Urothelium cell line (cell line): ENCODE measurements at regions not wholly inside any gene's neighbourhood (a gene's known extent, or its start where the extent isn't known, plus 50 kb on each side); places are given as distances from the start of the nearest gene placed in this dataset.

Experiments used
- DNase-seq: peaks from one replicate; pipeline ENCODE4 v3.0.0; 2011; ENCODE audit warnings: low spot score, mixed read lengths
- FAIRE-seq: peaks from 2 replicates; lab custom pipeline; 2011; peaks lifted over from hg19 to GRCh38; lab: Jason Lieb, UNC

GRCh38 chr17:77480509-77481215, 339.9 kb downstream of the SEC14L1 start:
- DNase-seq (no peak), FAIRE-seq (no peak)

DNA sequence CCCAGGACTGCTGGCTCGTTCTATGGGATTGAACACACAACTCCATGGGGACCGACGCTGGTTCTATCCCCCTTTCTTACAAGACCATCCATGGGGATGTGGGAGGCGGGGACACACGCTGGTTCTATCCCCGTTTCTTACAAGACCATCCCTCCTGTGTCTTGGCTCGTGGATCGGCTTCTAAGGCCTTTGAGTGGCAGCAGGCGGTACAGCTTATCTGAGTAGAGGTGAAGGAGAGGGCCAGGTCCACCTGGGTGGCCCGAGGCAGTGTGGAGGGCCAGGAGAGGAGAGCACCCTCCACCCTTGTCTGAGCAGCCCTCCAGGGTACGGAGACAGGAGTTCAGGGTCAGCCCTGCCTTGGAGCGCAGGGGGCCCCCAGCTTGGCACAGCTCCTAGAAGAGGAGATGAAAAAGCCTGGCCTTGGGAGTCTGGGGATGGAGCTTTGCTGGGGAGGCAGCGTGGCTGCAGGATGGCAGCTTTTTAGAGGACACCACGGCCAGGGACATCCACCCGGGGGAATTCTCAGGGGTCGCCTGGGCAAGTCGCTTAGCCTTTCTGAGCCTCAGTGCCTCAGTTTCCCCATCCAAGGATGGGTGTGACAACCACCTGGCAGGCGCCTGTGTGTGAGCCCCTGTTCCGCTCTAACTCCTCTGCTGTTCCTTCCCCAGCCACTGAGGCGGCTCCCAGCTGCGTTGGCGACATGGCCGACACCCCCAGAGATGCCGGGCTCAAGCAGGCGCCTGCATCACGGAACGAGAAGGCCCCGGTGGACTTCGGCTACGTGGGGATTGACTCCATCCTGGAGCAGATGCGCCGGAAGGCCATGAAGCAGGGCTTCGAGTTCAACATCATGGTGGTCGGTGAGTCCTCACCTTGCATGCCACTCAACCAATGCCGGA, 341.0 kb downstream of the SEC14L1 start:
- FAIRE-seq (no peak), DNase-seq (no peak)

DNA sequence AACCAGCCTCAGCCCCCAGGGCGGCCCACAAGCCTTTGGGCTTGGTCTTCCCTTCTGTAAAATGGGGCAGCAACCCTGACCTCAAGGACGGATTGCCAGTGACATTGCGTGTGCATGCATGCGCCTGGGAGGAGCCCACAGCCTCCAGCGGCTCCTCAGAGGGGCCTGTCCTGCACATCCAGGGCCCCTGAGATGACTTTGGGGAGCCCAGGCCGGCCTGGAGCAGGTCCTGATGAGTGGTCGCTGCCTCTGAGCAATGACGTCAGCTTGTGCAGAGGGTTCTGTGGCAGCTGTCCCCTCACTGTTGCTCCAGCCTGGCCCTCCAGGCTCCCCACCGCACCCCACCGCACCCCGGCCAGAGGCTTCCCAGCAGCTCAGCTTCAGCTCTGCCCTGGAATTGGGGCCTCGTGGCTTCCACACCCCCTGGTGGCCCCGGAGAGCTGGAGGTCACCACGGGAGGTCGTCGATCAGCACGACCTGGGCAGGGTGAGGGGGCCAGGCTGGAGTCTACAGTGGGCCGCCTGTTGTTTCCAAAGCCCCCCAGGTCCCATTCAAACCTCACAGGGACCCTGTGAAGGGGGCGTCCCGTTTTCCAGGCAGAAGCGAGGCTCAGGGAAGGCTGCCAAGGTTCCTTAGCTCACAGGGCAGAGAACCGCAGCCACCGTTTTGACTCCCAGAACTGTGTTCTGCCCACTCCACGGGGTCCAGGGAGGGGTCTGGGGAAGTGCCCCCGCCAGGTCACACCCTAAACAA, 341.8 kb downstream of the SEC14L1 start:
- DNase-seq (no peak), FAIRE-seq (no peak)

- no peak for FAIRE-seq
- DNase-seq, result no peak
These were observed 342.4 kb downstream of the SEC14L1 start for GRCh38 chr17:77483128-77483598.

GRCh38 chr17:77484111-77484510, 343.3 kb downstream of the SEC14L1 start:
- no peak for DNase-seq
- FAIRE-seq, result no peak

DNA sequence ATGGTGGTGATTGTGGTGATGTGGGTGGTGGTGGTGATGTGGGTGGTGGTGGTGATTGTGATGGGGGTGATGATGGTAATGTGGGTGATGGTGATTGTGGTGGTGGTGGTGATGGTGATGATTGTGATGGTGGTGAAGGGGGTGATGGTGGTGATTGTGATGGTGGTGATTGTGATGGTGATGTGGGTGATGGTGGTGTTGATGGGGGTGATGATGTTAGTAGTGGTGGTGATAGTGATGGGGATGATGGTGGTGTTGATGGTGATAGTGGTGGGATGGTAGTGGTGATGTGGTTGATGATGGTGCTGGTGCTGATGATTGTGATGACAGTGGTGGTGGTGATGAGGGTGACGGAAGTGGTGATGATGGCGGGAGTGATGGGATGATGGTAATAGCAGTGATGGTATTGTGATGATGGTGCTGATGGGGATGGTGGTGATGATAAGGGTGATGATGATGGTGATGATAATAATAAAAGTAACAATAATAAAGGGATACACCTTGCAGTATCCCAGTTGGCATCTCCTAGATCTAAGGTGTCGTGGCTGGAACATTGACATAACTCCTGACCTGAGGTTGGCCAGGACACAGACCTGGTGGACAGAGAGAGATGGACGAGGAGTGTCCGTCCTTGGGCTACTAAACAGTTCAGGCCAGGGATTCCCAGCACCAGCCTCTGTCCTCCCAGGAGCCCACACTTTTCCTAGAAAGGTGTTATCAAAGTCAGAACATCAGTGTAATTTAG, 344.5 kb downstream of the SEC14L1 start:
- FAIRE-seq, result peak; percentile 100
- DNase-seq, result no peak

- no peak for FAIRE-seq
- no peak for DNase-seq
These were observed 346.5 kb downstream of the SEC14L1 start for GRCh38 chr17:77487211-77487629.

GRCh38 chr17:77487677-77488530, 347.1 kb downstream of the SEC14L1 start:
- DNase-seq (no peak), FAIRE-seq (no peak)

GRCh38 chr17:77488531-77489238, 347.9 kb downstream of the SEC14L1 start:
- no peak for DNase-seq
- FAIRE-seq, result no peak

GRCh38 chr17:77489239-77489892, 348.6 kb downstream of the SEC14L1 start:
- DNase-seq (no peak), FAIRE-seq (no peak)

DNA sequence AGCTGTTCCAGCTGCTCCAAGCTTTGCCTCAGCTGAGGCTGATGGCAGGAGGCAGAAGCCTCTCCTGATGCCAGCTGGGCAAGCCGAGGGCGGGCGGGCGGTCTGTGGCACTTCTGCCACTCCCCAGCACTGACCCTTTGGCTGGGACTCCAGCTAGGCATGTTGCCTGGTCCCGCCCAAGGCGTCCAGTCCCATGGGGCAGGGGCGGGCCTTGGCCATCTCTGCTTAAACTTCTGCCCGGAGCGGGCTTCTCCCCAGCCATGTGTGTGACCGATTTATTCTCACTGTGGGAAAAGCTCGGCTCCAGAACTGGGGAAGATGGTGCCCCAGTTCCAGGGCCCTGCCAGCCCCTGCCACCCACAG, 349.1 kb downstream of the SEC14L1 start:
- no peak for DNase-seq
- no peak for FAIRE-seq

GRCh38 chr17:77490361-77491183, 349.8 kb downstream of the SEC14L1 start:
- DNase-seq (no peak), FAIRE-seq (no peak)

DNA sequence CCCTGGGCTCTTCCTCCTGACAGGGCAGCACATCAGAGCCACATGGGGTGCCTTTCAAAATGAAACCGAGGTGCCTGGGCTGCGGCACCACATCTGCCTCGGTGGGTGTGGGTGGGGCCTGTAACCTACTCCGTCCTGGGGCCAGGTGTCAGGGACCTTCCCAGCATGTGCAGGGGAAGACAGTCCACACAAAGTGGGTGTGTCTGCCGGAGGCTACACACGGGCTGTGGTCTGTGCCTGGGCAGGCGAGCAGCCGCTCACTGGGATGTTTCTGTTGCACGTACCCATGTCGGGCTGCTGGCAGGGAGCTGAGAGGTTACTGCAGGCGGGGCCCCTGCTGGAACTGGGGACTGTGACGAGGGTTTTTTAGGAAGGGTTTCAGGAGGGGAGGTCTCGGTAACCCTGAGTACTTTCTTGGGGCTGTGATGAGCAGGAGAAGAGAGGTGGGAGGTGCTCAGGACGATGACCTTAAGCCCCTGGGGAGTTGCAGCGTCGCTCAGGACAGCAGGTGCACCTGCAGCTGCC, 351.2 kb downstream of the SEC14L1 start:
- no peak for FAIRE-seq
- no peak for DNase-seq

- FAIRE-seq, result no peak
- no peak for DNase-seq
These were observed 351.9 kb downstream of the SEC14L1 start for GRCh38 chr17:77492446-77493237.

DNA sequence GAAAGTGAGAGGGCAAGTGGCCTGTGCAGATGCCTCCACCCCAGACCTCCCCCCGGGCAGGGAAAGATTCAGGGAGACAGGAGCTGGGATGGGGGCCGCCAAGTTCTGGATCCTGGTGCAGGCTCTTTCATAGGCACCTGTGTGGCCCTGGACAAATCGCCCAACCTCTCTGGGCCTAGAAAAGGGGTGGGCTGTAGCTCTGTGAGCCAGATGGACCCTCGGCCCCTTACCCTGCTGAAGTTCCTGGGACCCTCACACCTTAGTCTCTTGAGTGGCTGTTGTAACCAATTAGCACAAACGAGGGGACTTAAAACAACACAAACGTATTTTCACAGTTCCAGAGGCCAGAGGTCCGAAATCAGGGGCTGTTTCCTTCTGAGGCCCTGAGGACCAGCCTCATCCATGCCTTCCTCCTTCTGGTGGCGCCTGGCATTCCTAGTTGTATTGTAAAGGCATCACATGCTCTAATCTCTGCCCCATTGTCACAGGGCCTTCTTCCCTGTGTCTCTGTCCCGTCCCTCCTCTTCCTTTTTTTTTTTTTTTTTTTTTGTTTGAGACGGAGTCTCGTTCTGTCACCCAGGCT, 352.6 kb downstream of the SEC14L1 start:
- DNase-seq (no peak), FAIRE-seq (no peak)
